Common myeloid progenitor, CD34-positive (primary cell): ENCODE measurements at regions not wholly inside any gene's neighbourhood (a gene's known extent, or its start where the extent isn't known, plus 50 kb on each side); places are given as distances from the start of the nearest gene placed in this dataset.

Source experiments
- CTCF ChIA-PET: fragments of 350-600 bp; sonication (Branson Sonifier 250); formaldehyde crosslinking; loops from one replicate; lab custom pipeline; 2021; ENCODE audit warnings: antibody characterized with exemption; lab: Charles Lee
- POLR2A ChIA-PET: fragments of 350-600 bp; sonication (Branson Sonifier 250); formaldehyde crosslinking; loops from one replicate; lab custom pipeline; 2021; ENCODE audit warnings: antibody characterized with exemption; lab: Charles Lee
- DNase-seq, 3 donors: peaks; one replicate each; pipeline versions ENCODE4 v3.0.0 to v3.0.0-alpha.2; 2013
- H3K27ac ChIP-seq, 2 experiments: 1 replicate in 1 of 2; 2 replicates in 1 of 2; pipeline ENCODE4 v1.7.0; 2013; ENCODE audit warnings: inconsistent platforms in 2 of 2, low read length in 2 of 2, mild to moderate bottlenecking in 2 of 2, low read depth in 1 of 2, moderate library complexity in 1 of 2; ENCODE audit not compliant: severe bottlenecking in 2 of 2, insufficient read depth in 1 of 2, poor library complexity in 1 of 2
- H3K27me3 ChIP-seq, 5 experiments: replicated peaks in 2 of 5; 1 replicate in 3 of 5; 2 replicates in 2 of 5; pipeline versions ENCODE4 v1.6.1 to v1.7.0; 2013; ENCODE audit warnings: low read length in 4 of 5, mild to moderate bottlenecking in 2 of 5, moderate library complexity in 2 of 5, inconsistent platforms in 1 of 5; ENCODE audit not compliant: insufficient read depth in 5 of 5, control insufficient read depth in 4 of 5
- H3K36me3 ChIP-seq, 4 experiments: 1 replicate in 2 of 4; 2 replicates in 2 of 4; pipeline versions ENCODE4 v1.6.1 to v1.7.0; 2013; ENCODE audit warnings: low read length in 3 of 4, control low read depth in 1 of 4, mild to moderate bottlenecking in 1 of 4; ENCODE audit not compliant: control insufficient read depth in 4 of 4, insufficient read depth in 4 of 4
- H3K4me1 ChIP-seq, 4 experiments: 1 replicate in 3 of 4; 2 replicates in 1 of 4; pipeline versions ENCODE4 v1.6.1 to v1.7.1; 2013; ENCODE audit warnings: low read length in 3 of 4, mild to moderate bottlenecking in 3 of 4, control low read depth in 1 of 4, inconsistent platforms in 1 of 4, moderate library complexity in 1 of 4; ENCODE audit not compliant: control insufficient read depth in 4 of 4, insufficient read depth in 4 of 4; ENCODE audit errors: control extremely low read depth in 1 of 4
- H3K4me3 ChIP-seq, 7 experiments: 1 replicate in 4 of 7; 2 replicates in 3 of 7; pipeline versions ENCODE4 v1.5.1 to v1.7.0; 2013; ENCODE audit warnings: mild to moderate bottlenecking in 7 of 7, low read length in 6 of 7, moderate library complexity in 6 of 7, inconsistent platforms in 2 of 7, low read depth in 2 of 7, control low read depth in 1 of 7; ENCODE audit not compliant: insufficient read depth in 4 of 7, control insufficient read depth in 1 of 7; ENCODE audit errors: extremely low read depth in 1 of 7
- H3K9me3 ChIP-seq, 5 experiments: 1 replicate in 4 of 5; 2 replicates in 1 of 5; pipeline versions ENCODE4 v1.6.1 to v1.7.1; 2013; ENCODE audit warnings: low read length in 4 of 5, mild to moderate bottlenecking in 2 of 5, inconsistent platforms in 1 of 5, low read depth in 1 of 5, moderate library complexity in 1 of 5; ENCODE audit not compliant: control insufficient read depth in 4 of 5, insufficient read depth in 2 of 5; ENCODE audit errors: control extremely low read depth in 1 of 5
- WGBS: methylation state at CpG from one replicate; pipeline ENCODE4 v1.1.5; 2013; ENCODE audit not compliant: insufficient coverage; 5-methylcytosine and 5-hydroxymethylcytosine counted together

DNA sequence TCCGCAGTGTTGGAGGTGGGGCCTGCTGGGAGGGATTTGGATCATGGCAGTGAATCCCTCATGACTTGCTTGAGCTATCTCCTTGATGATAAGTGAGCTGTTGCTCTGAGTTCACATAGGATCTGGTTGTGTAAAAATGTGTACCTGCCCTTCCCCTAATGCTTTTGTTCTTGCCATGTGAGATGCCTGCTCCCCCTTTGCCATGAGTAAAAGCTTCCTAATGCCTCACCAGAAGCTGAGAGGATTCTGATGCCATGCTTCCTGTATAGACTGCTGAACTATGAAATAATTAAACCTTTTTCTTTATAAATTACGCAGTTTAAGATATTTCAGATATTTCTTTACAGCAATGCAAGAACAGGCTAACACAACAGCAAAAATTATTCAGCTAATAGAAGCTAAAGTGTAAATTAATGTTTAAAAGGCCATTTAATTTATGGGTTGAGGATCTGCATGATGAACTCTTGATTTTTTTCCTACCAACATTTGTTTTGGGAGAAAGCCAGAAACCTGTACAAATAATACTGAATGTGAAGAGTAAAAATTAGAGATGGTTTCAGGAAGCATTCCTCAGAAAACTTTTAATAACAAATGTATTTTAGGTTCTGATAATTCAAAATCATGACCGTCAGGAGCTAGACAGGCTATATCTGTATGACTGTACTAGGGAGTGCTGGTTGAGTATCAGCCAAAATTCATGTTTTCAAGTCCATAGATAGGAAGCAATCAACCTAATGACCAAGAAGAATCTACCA, 177.5 kb upstream of the GRIA4 start:
- CTCF ChIA-PET, result interaction anchor here (1.4 kb wide), 1 partner anchor 12 kb away, joined by 3 read pairs; no protein-coding TSS in a partner anchor
- POLR2A ChIA-PET, result no interaction called here
- DNase-seq, result no peak
- H3K36me3 ChIP-seq, result no peaks in the 10 kb centered on the region
- WGBS, result 100% methylated on average over 1 of the region's 3 CpGs
- H3K27me3 ChIP-seq, result no peaks in the 10 kb centered on the region
- H3K4me3 ChIP-seq, result no peak overlapping the region
- no peak overlapping the region for H3K27ac ChIP-seq
- peaks cover 0 to 1% (median 0%) of the 10 kb centered on the region in 5 experiments for H3K9me3 ChIP-seq
- no peaks in the 10 kb centered on the region for H3K4me1 ChIP-seq

DNA sequence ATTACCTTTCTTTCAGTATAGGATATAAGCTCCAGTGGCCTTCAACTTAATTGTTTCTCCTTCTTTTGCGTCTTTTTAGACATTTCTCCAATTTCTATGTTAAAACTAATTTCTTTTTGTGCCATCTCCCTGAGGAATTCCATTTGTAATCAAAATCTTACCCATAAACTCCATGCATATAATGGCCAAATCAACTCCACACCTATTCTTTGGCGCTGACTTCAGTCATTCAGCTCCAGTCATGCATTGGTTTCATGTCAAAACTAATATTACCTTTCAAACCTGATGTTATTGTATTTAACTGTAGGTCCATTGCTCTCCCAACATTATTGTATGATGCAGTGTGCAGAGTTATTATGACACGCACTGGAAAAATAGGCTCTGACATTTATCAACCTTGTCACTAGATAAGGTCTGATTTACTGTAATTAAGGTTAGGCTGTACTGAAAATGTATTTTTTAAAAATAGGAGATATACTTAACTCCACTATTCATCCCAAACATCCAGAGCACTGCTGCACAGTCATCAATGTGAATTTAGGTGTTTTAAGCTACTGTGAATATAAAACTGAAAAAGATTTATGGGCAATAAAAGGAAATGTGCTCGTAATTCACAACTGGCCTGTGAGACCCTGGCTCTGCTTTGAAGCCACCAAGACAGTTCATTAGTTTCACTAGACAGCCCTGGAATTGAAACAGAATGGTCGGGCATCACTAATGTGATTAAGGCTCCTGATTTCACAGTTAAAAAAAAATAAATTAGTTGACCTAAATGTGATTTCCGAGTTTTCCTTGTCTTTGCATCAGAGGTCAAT, 180.6 kb upstream of the GRIA4 start:
- CTCF ChIA-PET, result no interaction called here
- POLR2A ChIA-PET, result no interaction called here
- DNase-seq, result no peak
- Histone ChIP-seq H3K9me3 (no peaks in the 10 kb centered on the region), H3K36me3 (no peaks in the 10 kb centered on the region), H3K27me3 (no peaks in the 10 kb centered on the region), H3K27ac (no peak overlapping the region), H3K4me1 (no peaks in the 10 kb centered on the region), H3K4me3 (no peak overlapping the region)
- WGBS, result 87% methylated on average over 5 of the region's 6 CpGs

DNA sequence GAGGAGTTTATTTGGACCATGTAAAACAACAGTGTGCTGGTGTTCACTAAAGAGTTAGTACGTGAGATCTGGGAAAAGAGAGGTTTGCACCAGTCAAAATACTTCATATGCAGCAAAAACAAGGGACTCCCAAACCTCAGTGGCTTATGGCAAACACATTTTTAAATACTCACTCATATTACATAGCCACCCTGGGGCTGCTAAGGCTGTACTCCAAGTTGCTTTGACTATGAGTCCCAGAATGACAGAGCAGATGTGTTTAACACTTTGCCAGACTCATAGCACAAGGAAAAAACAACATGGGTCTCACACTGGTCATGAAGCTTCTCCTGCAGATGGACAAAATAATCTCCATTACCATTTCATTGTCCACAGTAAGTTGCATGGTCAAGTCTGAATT, 202.8 kb upstream of the GRIA4 start:
- CTCF ChIA-PET, result no interaction called here
- Histone ChIP-seq H3K4me3 (no peak overlapping the region), H3K27me3 (no peaks in the 10 kb centered on the region), H3K4me1 (no peaks in the 10 kb centered on the region), H3K36me3 (no peaks in the 10 kb centered on the region), H3K9me3 (no peaks in the 10 kb centered on the region), H3K27ac (no peak overlapping the region)
- no peak for DNase-seq
- no CpG with 5 or more reads among the region's 1 CpG for WGBS
- POLR2A ChIA-PET, result no interaction called here

DNA sequence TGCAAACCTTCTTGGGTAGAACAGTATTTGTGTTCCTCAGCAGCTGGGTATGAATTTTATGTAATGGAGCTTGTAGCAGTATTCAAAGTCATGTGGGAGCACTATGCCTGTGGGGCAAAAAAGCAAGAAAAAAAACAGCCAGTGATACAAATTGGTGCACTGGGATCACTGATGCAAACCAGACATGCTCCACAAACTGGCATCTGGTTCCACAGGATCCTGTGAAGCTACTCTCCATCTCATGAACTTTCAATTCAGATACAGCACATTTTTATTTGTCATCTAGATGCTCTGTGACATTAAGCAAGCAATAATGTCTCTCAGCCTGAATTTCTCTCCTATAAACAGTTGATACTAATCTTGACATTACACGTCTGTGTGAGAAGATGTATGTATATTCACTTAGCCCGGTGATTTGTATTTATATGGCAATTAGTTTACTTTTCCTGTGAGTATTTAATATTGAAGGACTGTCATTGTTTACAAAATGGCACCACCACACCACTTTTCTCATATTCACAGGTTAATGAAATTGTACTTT, 208.5 kb upstream of the GRIA4 start:
- H3K27ac ChIP-seq, result no peak overlapping the region
- H3K4me3 ChIP-seq, result no peak overlapping the region
- ChIA-PET CTCF (no interaction called here), POLR2A (no interaction called here)
- H3K27me3 ChIP-seq, result no peaks in the 10 kb centered on the region
- H3K4me1 ChIP-seq, result no peaks in the 10 kb centered on the region
- DNase-seq, result no peak
- WGBS, result no CpG with 5 or more reads among the region's 2 CpGs
- H3K36me3 ChIP-seq, result no peaks in the 10 kb centered on the region
- H3K9me3 ChIP-seq, result no peaks in the 10 kb centered on the region

DNA sequence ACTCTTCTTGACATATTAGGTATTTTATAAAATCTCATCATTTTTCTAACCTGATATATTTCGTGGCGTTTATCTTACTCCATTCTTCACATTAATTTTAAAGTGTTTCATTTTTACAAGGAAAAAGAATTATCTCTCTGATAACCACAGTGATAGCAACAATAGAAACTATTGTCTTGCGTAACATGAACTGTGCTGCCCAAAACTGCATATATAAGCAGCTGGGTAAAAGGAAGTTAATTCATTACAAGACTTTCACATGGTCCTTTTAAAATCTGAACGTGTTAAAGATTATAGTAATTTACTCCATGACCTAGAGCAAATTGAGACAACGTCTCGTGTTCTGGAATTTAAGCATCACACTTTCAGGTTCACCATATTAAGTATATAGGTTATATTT, 210.4 kb upstream of the GRIA4 start:
- Histone ChIP-seq H3K36me3 (no peaks in the 10 kb centered on the region), H3K4me1 (no peaks in the 10 kb centered on the region), H3K4me3 (no peak overlapping the region), H3K9me3 (no peaks in the 10 kb centered on the region), H3K27me3 (no peaks in the 10 kb centered on the region), H3K27ac (no peak overlapping the region)
- POLR2A ChIA-PET, result no interaction called here
- CTCF ChIA-PET, result no interaction called here
- no CpG with 5 or more reads among the region's 6 CpGs for WGBS
- DNase-seq, result no peak

DNA sequence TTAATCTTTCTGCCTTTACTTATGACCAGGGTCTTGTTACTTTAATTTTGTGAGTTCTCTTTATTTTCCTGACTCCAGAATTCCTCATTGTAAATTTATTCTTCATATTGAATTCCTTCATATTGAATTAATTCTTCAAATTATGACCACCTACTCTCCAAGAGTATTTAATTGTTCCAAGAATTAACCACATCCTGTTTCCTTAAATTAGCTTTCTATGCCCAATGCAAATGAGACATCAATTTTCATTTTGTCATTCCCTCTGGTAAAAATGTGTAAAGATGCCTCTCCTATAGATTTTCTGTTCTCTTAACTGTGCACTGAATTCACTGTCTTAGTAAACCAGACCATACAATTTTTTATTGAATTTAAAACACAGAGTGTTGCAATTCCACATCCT, 211.2 kb upstream of the GRIA4 start:
- no peaks in the 10 kb centered on the region for H3K9me3 ChIP-seq
- no peak overlapping the region for H3K27ac ChIP-seq
- H3K4me1 ChIP-seq, result no peaks in the 10 kb centered on the region
- no peak for DNase-seq
- CTCF ChIA-PET, result no interaction called here
- no peaks in the 10 kb centered on the region for H3K36me3 ChIP-seq
- H3K4me3 ChIP-seq, result no peak overlapping the region
- POLR2A ChIA-PET, result no interaction called here
- no peaks in the 10 kb centered on the region for H3K27me3 ChIP-seq

DNA sequence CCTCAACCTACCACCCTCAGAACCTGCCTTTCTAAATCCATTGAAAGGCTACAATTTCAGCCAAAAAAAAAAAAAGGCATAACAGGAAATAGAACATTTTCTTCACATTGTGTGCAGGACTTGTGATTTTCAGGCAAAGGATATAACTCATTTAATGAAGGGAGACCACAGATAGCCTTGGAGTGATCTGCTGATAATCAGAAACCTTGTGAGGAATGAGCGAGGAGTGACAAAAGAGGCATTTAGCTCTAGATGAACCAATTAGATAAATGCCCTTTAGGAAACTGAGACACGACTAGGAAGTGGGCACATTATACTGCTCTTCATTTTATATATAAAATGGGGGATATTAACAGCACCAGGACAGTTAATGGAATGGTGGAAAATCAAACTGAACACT, 216.5 kb upstream of the GRIA4 start:
- Histone ChIP-seq H3K4me3 (no peak overlapping the region), H3K4me1 (no peaks in the 10 kb centered on the region), H3K27ac (no peak overlapping the region), H3K9me3 (no peaks in the 10 kb centered on the region), H3K36me3 (no peaks in the 10 kb centered on the region), H3K27me3 (no peaks in the 10 kb centered on the region)
- POLR2A ChIA-PET, result interaction anchor here (0.5 to 1.2 kb wide), 2 partner anchors 350 to 523 kb away, joined by 3 read pairs; no protein-coding TSS in a partner anchor
- no peak for DNase-seq
- 86% methylated on average over 1 of the region's 2 CpGs for WGBS
- CTCF ChIA-PET, result no interaction called here
